Ishikawa (cell line): ENCODE measurements at regions not wholly inside any gene's neighbourhood (a gene's known extent, or its start where the extent isn't known, plus 50 kb on each side); places are given as distances from the start of the nearest gene placed in this dataset.

Experiments used
- CREB1 ChIP-seq: IDR thresholded peaks from 2 replicates; pipeline ENCODE4 v1.6.1; 2012; ENCODE audit warnings: low read depth
- EGR1 ChIP-seq: IDR thresholded peaks from 2 replicates; pipeline ENCODE4 v1.6.1; 2012
- FOXM1 ChIP-seq: IDR thresholded peaks from 2 replicates; pipeline ENCODE4 v1.6.1; 2012; ENCODE audit warnings: low read depth, borderline replicate concordance
- MAX ChIP-seq: IDR thresholded peaks from 2 replicates; pipeline ENCODE4 v1.6.1; 2012
- NFIC ChIP-seq: IDR thresholded peaks from 2 replicates; pipeline ENCODE4 v1.6.1; 2012
- RAD21 ChIP-seq: IDR thresholded peaks from 2 replicates; pipeline ENCODE4 v1.6.1; 2012; ENCODE audit warnings: low read depth
- REST ChIP-seq: IDR thresholded peaks from 2 replicates; pipeline ENCODE4 v1.6.1; 2012; ENCODE audit warnings: low read depth, mild to moderate bottlenecking
- TAF1 ChIP-seq: IDR thresholded peaks from 2 replicates; pipeline ENCODE4 v1.6.1; 2012; ENCODE audit warnings: low read depth, mild to moderate bottlenecking
- TCF12 ChIP-seq: IDR thresholded peaks from 2 replicates; pipeline ENCODE4 v1.6.1; 2012; ENCODE audit warnings: low read depth
- USF1 ChIP-seq: IDR thresholded peaks from 2 replicates; pipeline ENCODE4 v1.6.1; 2012
- YY1 ChIP-seq: IDR thresholded peaks from 2 replicates; pipeline ENCODE4 v1.6.1; 2012; ENCODE audit warnings: low read depth
- ZBTB7A ChIP-seq: IDR thresholded peaks from 2 replicates; pipeline ENCODE4 v1.6.1; 2012; ENCODE audit warnings: low read depth

GRCh38 chr11:69381681-69382130 is 87.8 kb downstream of the MYEOV start:
- no peak for TF ChIP-seq YY1
- TF ChIP-seq TAF1: no peak
- TF ChIP-seq EGR1: no peak
- no peak for TF ChIP-seq REST
- TF ChIP-seq FOXM1: no peak
- no peak for TF ChIP-seq RAD21
- TF ChIP-seq USF1: no peak
- TF ChIP-seq CREB1: no peak
- TF ChIP-seq TCF12: no peak
- TF ChIP-seq MAX: no peak
- TF ChIP-seq NFIC: no peak
- no peak for TF ChIP-seq ZBTB7A
